Left ventricle myocardium inferior (tissue), 1 donor: ENCODE measurements at regions not wholly inside any gene's neighbourhood (a gene's known extent, or its start where the extent isn't known, plus 50 kb on each side); places are given as distances from the start of the nearest gene placed in this dataset.
"Not testable (repeated sequence)": the region's sequence is repeated elsewhere in the genome, so short reads cannot be mapped to it uniquely, and the experiment has no call there.

Source experiments
- DNase-seq: peaks from one replicate; pipeline ENCODE4 v3.0.0-alpha.2; 2020
- H3K27ac ChIP-seq: fragments of 200-600 bp; replicated peaks from 2 replicates; pipeline ENCODE4 v1.8.0; 2021
- H3K27me3 ChIP-seq: fragments of 200-600 bp; 2 replicates; pipeline ENCODE4 v1.8.0; 2021; ENCODE audit warnings: low read depth
- H3K36me3 ChIP-seq: fragments of 200-600 bp; 2 replicates; pipeline ENCODE4 v1.8.0; 2021
- H3K4me1 ChIP-seq: fragments of 200-600 bp; 2 replicates; pipeline ENCODE4 v1.8.0; 2021
- H3K4me3 ChIP-seq: fragments of 200-600 bp; 2 replicates; pipeline ENCODE4 v1.8.0; 2021; ENCODE audit warnings: mild to moderate bottlenecking, moderate library complexity
- H3K9me3 ChIP-seq: fragments of 200-600 bp; replicated peaks from 2 replicates; pipeline ENCODE4 v1.8.0; 2021
- CTCF ChIP-seq: fragments of 200-600 bp; IDR thresholded peaks from 2 replicates; pipeline ENCODE4 v1.8.0; 2021; ENCODE audit warnings: antibody characterized with exemption, mild to moderate bottlenecking, borderline replicate concordance
- intact Hi-C: fragments of 100-400 bp; cut with micrococcal nuclease; formaldehyde crosslinking; loops from one replicate; pipeline ENCODE4 v1.11.0; 2022
- donor health status: DM: no; HTN: yes; CAD: no; lungs with severe emphysema.

- intact Hi-C loops: no loop called here
- H3K36me3 ChIP-seq: no peaks in the 10 kb centered on the region
- H3K27ac ChIP-seq: no peak overlapping the region
- peaks cover 13% of the 10 kb centered on the region for H3K4me1 ChIP-seq
- no peaks in the 10 kb centered on the region for H3K9me3 ChIP-seq
- H3K4me3 ChIP-seq: no peak overlapping the region
- no peak for DNase-seq
- no peak for TF ChIP-seq CTCF
- H3K27me3 ChIP-seq: no peaks in the 10 kb centered on the region
Measured at GRCh38 chr10:45555795-45556194, 116.8 kb downstream of the ZFAND4 start.

GRCh38 chr10:45555332-45555731 is 117.2 kb downstream of the ZFAND4 start:
- peaks cover 13% of the 10 kb centered on the region for H3K4me1 ChIP-seq
- DNase-seq, H3K27me3 ChIP-seq, H3K4me3 ChIP-seq, H3K27ac ChIP-seq, H3K9me3 ChIP-seq, intact Hi-C loops, H3K36me3 ChIP-seq: not testable (repeated sequence)

DNA sequence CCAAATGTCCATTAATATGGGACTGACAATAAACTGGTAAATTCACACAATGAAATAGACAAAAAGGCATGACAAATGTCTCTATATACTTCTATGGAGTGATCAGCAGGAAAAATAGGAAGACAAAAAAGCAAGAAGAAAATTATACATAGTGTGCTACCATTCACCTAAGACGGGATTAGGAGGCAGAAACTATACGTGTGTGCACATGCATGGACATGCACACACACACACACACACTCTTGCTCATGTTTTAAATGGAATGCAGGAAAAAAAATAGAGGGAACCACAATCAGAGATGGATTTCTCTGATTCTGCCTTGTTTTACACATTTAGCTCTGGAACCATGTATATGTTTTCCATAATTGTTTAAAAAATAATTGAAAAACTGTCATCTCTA is 119.0 kb downstream of the ZFAND4 start:
- H3K4me1 ChIP-seq: peaks cover 13% of the 10 kb centered on the region
- no peaks in the 10 kb centered on the region for H3K36me3 ChIP-seq
- no peak overlapping the region for H3K4me3 ChIP-seq
- no peaks in the 10 kb centered on the region for H3K27me3 ChIP-seq
- no peaks in the 10 kb centered on the region for H3K9me3 ChIP-seq
- no peak for TF ChIP-seq CTCF
- DNase-seq: no peak
- no peak overlapping the region for H3K27ac ChIP-seq
- intact Hi-C loops: no loop called here

- Histone ChIP-seq H3K4me3 (no peak overlapping the region), H3K27ac (no peak overlapping the region), H3K4me1 (peaks cover 10% of the 10 kb centered on the region), H3K36me3 (no peaks in the 10 kb centered on the region), H3K27me3 (no peaks in the 10 kb centered on the region), H3K9me3 (no peaks in the 10 kb centered on the region)
- no peak for TF ChIP-seq CTCF
- DNase-seq: no peak
- intact Hi-C loops: no loop called here
Measured at GRCh38 chr10:45553155-45553554, 119.4 kb downstream of the ZFAND4 start.

GRCh38 chr10:45552476-45552875 is 120.1 kb downstream of the ZFAND4 start:
- Histone ChIP-seq H3K27me3 (no peaks in the 10 kb centered on the region), H3K4me1 (peaks cover 3% of the 10 kb centered on the region), H3K4me3 (no peak overlapping the region), H3K36me3 (no peaks in the 10 kb centered on the region), H3K9me3 (no peaks in the 10 kb centered on the region), H3K27ac (no peak overlapping the region)
- no peak for TF ChIP-seq CTCF
- intact Hi-C loops: no loop called here
- DNase-seq: no peak

- TF ChIP-seq CTCF: no peak
- Histone ChIP-seq H3K27ac (no peak overlapping the region), H3K4me1 (no peaks in the 10 kb centered on the region), H3K9me3 (no peaks in the 10 kb centered on the region), H3K36me3 (no peaks in the 10 kb centered on the region), H3K27me3 (no peaks in the 10 kb centered on the region), H3K4me3 (no peak overlapping the region)
- no peak for DNase-seq
- intact Hi-C loops: no loop called here
Measured at GRCh38 chr10:45550903-45551786, 121.4 kb downstream of the ZFAND4 start.
